CD4-positive, CD25-positive, alpha-beta regulatory T cell (primary cell): ENCODE measurements at regions not wholly inside any gene's neighbourhood (a gene's known extent, or its start where the extent isn't known, plus 50 kb on each side); places are given as distances from the start of the nearest gene placed in this dataset.
"Not testable (repeated sequence)": the region's sequence is repeated elsewhere in the genome, so short reads cannot be mapped to it uniquely, and the experiment has no call there.

ENCODE experiments used
- ATAC-seq, 2 donors: fragments of 150-1000 bp; cut with Tn5 transposase; one replicate each; pipeline ENCODE4 v1.10.0; 2021; ENCODE audit warnings: low read depth in 2 of 2, moderate number of reproducible peaks in 2 of 2, moderate library complexity in 1 of 2
- DNase-seq, 3 donors: peaks; one replicate each; pipeline versions ENCODE4 v3.0.0 to v3.0.0-alpha.2; 2012 to 2022; ENCODE audit warnings: mixed read lengths in 1 of 3
- H3K27ac ChIP-seq: one replicate; pipeline ENCODE4 v1.7.0; 2013; ENCODE audit warnings: mild to moderate bottlenecking, low read length; ENCODE audit not compliant: insufficient read depth, poor library complexity, severe bottlenecking
- H3K27me3 ChIP-seq: one replicate; pipeline ENCODE4 v1.7.0; 2013; ENCODE audit warnings: low read length; ENCODE audit not compliant: control insufficient read depth, insufficient read depth
- H3K36me3 ChIP-seq: one replicate; pipeline ENCODE4 v1.7.0; 2013; ENCODE audit warnings: mild to moderate bottlenecking, low read length, moderate library complexity; ENCODE audit not compliant: control insufficient read depth, insufficient read depth
- H3K4me1 ChIP-seq: 2 replicates; pipeline ENCODE4 v1.7.0; 2013; ENCODE audit warnings: mild to moderate bottlenecking, low read length; ENCODE audit not compliant: insufficient read depth, control insufficient read depth, poor library complexity, severe bottlenecking
- H3K4me3 ChIP-seq: one replicate; pipeline ENCODE4 v1.7.0; 2013; ENCODE audit warnings: low read depth, mild to moderate bottlenecking, low read length, moderate library complexity
- H3K9me3 ChIP-seq, 2 experiments: 1 replicate in 1 of 2; 2 replicates in 1 of 2; pipeline ENCODE4 v1.7.0; 2013; ENCODE audit warnings: low read length in 2 of 2, mild to moderate bottlenecking in 1 of 2, moderate library complexity in 1 of 2; ENCODE audit not compliant: control insufficient read depth in 2 of 2
- H3K27ac Mint-ChIP-seq, 3 donors: one replicate each; pipeline ENCODE4 v1.8.0; 2020 to 2022; ENCODE audit warnings: mild to moderate bottlenecking in 3 of 3, mixed read lengths in 3 of 3, moderate library complexity in 2 of 3
- H3K27me3 Mint-ChIP-seq: one replicate; pipeline ENCODE4 v1.8.0; 2022; ENCODE audit warnings: mild to moderate bottlenecking, mixed read lengths
- H3K36me3 Mint-ChIP-seq: one replicate; pipeline ENCODE4 v1.8.0; 2020; ENCODE audit warnings: mixed read lengths
- H3K4me1 Mint-ChIP-seq, 4 donors: one replicate each; pipeline ENCODE4 v1.8.0; 2020 to 2022; ENCODE audit warnings: mixed read lengths in 4 of 4, mild to moderate bottlenecking in 1 of 4
- H3K4me3 Mint-ChIP-seq, 4 donors: one replicate each; pipeline ENCODE4 v1.8.0; 2020 to 2022; ENCODE audit warnings: mild to moderate bottlenecking in 4 of 4, mixed read lengths in 4 of 4, moderate library complexity in 3 of 4
- H3K9me3 Mint-ChIP-seq, 7 donors: one replicate each; pipeline ENCODE4 v1.8.0; 2020 to 2022; ENCODE audit warnings: mixed read lengths in 7 of 7, mild to moderate bottlenecking in 3 of 7, moderate library complexity in 2 of 7

DNA sequence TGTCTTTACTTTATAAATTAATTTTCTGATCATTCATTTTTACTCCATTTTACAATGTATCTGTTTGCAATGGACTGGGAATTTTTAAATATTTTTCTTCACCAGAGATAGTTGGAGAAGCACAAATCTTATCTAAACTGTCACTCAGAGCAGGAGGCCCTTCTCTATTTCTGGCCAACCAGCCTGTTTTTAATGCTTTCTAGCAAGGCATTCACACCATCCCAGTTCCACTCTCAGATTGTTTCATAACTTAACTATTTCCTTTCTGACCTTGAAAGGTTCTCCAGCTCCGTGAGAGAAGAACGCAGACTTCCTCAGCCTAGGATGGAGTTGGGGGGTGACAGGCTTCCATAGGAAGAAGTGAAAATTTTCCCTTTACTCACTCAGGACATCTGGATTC is 155.8 kb downstream of the SKIDA1 start:
- Mint-ChIP-seq H3K36me3 (no peaks in the 10 kb centered on the region), H3K4me3 (no peak overlapping the region), H3K27ac (no peak overlapping the region), H3K4me1 (peaks cover 0 to 14% (median under 1%) of the 10 kb centered on the region in 4 donors), H3K27me3 (no peaks in the 10 kb centered on the region), H3K9me3 (no peaks in the 10 kb centered on the region)
- H3K36me3 ChIP-seq, result no peaks in the 10 kb centered on the region
- H3K27ac ChIP-seq, result no peak overlapping the region
- H3K4me1 ChIP-seq, result no peaks in the 10 kb centered on the region
- no peak for ATAC-seq
- H3K9me3 ChIP-seq, result no peaks in the 10 kb centered on the region
- H3K27me3 ChIP-seq, result no peaks in the 10 kb centered on the region
- no peak for DNase-seq
- H3K4me3 ChIP-seq, result no peak overlapping the region

DNA sequence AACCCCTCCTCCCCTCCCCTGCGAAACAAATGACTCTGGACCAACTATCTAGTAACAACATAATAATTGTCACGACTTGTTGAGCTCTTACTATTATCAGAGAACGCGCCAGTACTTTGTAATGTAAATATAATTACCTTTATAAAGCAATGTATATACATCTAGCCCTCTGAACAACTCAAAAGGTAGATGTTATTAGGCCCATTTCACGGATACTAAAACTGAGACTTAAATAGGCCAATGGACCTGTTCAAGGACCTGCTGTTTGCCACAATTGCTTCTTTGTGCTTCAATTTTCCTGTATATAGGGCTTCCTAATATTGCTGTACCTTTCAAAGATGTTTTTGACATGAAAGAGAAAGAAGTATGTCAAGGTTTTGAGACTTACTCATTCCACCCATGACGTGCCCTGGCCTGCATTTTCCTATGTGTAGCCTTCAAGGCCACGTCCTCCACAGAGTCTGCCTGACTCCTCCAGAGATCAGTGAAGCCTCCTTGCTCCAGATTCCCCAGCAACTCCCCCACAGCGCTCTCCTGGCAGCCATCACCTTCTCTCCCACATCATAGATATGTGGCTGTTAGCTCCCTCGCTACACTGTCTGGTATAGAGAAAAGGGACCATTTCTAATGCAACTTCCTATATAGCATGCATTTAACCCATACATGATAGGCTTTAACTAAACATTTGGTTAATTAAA is 156.6 kb downstream of the SKIDA1 start:
- Mint-ChIP-seq H3K4me1 (peaks cover 0 to 12% (median 0%) of the 10 kb centered on the region in 4 donors), H3K27me3 (no peaks in the 10 kb centered on the region), H3K36me3 (no peaks in the 10 kb centered on the region), H3K27ac (no peak overlapping the region), H3K9me3 (no peaks in the 10 kb centered on the region), H3K4me3 (no peak overlapping the region)
- Histone ChIP-seq H3K4me1 (no peaks in the 10 kb centered on the region), H3K27ac (no peak overlapping the region), H3K9me3 (no peaks in the 10 kb centered on the region), H3K27me3 (no peaks in the 10 kb centered on the region), H3K4me3 (no peak overlapping the region), H3K36me3 (no peaks in the 10 kb centered on the region)
- DNase-seq (no peak), ATAC-seq (no peak)

DNA sequence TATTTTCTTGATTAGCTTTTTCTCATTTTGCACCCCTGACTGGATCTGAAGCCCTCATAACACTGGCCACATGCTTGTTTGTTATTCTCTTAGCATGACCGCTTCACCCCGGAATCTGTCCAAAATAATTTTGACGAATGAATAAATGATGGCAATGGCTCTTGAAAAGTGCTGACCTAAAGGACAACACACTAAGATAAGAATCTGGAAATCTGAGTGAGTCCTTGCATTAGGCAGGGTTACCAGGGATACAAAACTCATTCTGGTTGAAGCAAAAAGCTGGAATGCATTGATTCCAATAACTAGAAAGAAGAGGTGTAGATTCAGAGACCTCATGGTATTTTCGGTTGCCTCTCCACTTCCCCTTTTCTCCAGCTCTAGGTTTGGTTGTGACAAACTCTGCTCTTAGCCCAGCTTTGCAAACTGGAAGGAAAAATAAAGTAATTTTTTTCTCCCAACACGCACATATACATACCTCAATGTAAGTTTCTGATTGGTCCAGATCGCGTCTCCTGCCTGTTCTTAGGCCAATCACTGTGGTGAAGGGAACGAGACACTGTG is 157.4 kb downstream of the SKIDA1 start:
- Mint-ChIP-seq H3K4me3 (no peak overlapping the region), H3K27ac (no peak overlapping the region), H3K36me3 (no peaks in the 10 kb centered on the region), H3K27me3 (no peaks in the 10 kb centered on the region), H3K4me1 (peaks cover 0 to 9% (median 0%) of the 10 kb centered on the region in 4 donors), H3K9me3 (no peaks in the 10 kb centered on the region)
- no peaks in the 10 kb centered on the region for H3K4me1 ChIP-seq
- DNase-seq (no peak), ATAC-seq (no peak)
- no peaks in the 10 kb centered on the region for H3K27me3 ChIP-seq
- no peaks in the 10 kb centered on the region for H3K9me3 ChIP-seq
- H3K36me3 ChIP-seq, result no peaks in the 10 kb centered on the region
- H3K27ac ChIP-seq, result no peak overlapping the region
- no peak overlapping the region for H3K4me3 ChIP-seq

DNA sequence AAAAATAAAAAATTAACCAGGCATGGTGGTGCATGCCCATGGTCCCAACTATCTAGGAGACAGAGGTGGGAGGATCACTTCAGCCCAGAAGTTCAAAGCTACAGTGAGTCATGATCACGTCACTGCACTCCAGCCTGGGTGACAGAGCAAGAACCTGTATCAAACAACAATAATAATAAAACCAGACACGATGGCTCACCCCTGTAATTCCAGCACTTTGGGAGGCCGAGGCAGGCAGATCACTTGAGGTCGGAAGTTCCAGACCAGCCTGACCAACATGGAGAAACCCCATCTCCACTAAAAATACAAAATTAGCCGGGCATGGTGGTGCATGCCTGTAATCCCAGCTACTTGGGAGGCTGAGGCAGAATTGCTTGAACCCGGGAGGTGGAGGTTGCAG is 159.4 kb downstream of the SKIDA1 start:
- not testable (repeated sequence) for H3K27ac Mint-ChIP-seq, H3K27me3 Mint-ChIP-seq, H3K4me3 Mint-ChIP-seq, H3K27ac ChIP-seq, H3K36me3 ChIP-seq, H3K4me1 ChIP-seq, ATAC-seq, H3K4me1 Mint-ChIP-seq, H3K9me3 Mint-ChIP-seq, H3K4me3 ChIP-seq, H3K36me3 Mint-ChIP-seq, DNase-seq, H3K9me3 ChIP-seq, H3K27me3 ChIP-seq

DNA sequence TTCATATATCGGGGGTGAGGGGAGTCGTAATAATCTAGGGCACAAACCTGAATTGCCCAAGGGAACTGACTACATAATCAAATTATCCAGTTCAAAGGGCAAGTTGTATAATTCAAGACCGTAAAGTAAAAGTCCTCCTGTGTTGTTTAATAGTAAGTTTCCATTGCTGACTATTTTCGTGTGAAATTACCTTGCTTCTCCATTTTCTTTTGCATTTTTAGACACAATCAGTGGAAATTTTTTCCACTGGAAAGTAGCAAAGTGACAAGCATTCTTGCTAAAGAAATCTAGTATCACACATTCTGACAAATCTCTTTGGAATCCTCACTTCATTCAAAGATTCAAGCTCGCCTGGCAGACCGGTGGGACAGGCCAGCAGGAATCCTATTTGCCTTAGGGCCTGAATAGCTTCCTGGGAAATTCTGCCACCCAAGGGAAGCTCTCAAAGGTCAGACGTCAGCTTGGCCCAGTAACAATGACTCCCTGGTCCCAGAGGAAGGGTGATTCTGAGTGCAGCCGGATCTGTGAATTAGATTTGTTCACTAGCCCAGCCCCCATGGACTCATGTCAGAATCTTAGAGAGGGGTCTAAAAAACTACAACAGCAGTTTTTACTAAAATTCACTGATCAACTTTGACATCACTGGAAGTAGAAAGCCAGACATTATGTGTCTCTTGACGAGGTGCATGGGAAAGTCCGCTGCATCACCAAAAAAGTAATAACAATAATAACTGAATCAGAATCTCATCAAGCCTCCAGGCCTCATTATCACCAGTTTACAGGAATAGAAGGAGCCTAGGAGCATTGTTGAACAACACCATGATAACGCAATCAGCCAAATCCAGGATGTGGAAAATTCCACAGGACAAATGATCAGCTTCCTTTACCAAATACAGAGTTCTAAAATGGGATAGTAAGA is 161.0 kb downstream of the SKIDA1 start:
- H3K36me3 Mint-ChIP-seq, result no peaks in the 10 kb centered on the region
- H3K27ac Mint-ChIP-seq, result no peak overlapping the region
- Histone ChIP-seq H3K4me3 (no peak overlapping the region), H3K9me3 (no peaks in the 10 kb centered on the region), H3K4me1 (no peaks in the 10 kb centered on the region), H3K36me3 (no peaks in the 10 kb centered on the region), H3K27ac (no peak overlapping the region), H3K27me3 (no peaks in the 10 kb centered on the region)
- H3K4me1 Mint-ChIP-seq, result no peaks in the 10 kb centered on the region
- H3K27me3 Mint-ChIP-seq, result no peaks in the 10 kb centered on the region
- no peak for DNase-seq
- H3K9me3 Mint-ChIP-seq, result no peaks in the 10 kb centered on the region
- H3K4me3 Mint-ChIP-seq, result no peak overlapping the region
- no peak for ATAC-seq

DNA sequence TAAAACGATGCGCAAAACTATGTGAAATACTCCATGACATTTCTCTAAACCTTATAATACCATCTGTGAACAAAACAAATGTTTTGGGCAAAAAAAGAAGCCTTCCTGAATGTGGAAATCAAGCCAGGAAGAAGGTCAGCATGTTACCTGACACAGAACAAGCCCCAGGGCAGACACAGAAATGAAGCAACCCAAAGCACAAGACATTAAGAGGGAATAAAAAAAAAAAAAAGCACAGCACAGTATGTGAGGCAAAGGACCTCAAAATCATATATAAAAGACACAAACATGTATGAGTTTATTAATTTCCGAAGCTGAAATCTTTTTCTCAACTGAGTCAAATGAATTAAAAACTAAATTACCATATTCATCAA is 161.8 kb downstream of the SKIDA1 start:
- H3K4me3 ChIP-seq, result no peak overlapping the region
- no peaks in the 10 kb centered on the region for H3K27me3 Mint-ChIP-seq
- no peaks in the 10 kb centered on the region for H3K4me1 ChIP-seq
- H3K4me3 Mint-ChIP-seq, result no peak overlapping the region
- ATAC-seq, result no peak
- DNase-seq, result no peak
- H3K4me1 Mint-ChIP-seq, result no peaks in the 10 kb centered on the region
- no peaks in the 10 kb centered on the region for H3K27me3 ChIP-seq
- no peaks in the 10 kb centered on the region for H3K36me3 Mint-ChIP-seq
- H3K9me3 ChIP-seq, result no peaks in the 10 kb centered on the region
- H3K27ac ChIP-seq, result no peak overlapping the region
- H3K36me3 ChIP-seq, result no peaks in the 10 kb centered on the region
- H3K9me3 Mint-ChIP-seq, result no peaks in the 10 kb centered on the region
- H3K27ac Mint-ChIP-seq, result no peak overlapping the region

DNA sequence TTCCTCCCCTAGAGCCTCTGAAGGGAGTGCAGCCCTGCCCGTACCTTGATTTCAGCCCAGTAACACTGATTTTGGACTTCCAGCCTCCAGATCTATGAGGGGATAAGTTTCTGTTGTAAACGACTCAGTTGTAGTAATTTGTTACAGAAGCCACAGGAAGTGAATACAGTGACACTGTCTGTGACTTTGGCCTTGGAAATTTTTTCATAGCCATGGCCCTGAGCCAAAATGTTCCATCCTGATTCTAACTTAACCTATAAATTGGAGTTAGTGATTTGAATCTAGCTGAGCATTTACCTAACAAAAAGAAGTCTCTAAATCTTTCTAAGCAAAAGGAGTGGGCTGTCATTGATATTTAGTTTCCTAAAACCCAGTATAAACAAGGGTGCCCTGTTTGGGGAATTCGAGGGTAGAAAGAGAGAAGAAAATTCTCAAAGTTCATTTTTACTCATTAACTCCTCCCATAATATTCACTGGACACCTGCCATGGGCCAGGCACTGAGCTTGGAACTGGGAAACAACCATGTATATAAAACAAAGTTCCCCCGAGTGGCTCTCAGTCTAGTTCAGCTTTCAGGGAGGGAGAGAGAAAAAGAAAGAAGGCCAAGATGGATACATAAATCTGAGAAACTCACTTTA is 162.3 kb downstream of the SKIDA1 start:
- ATAC-seq (no peak), DNase-seq (no peak)
- no peaks in the 10 kb centered on the region for H3K36me3 ChIP-seq
- Mint-ChIP-seq H3K27ac (no peak overlapping the region), H3K27me3 (no peaks in the 10 kb centered on the region), H3K4me3 (no peak overlapping the region), H3K4me1 (no peaks in the 10 kb centered on the region), H3K36me3 (no peaks in the 10 kb centered on the region), H3K9me3 (no peaks in the 10 kb centered on the region)
- no peak overlapping the region for H3K4me3 ChIP-seq
- H3K9me3 ChIP-seq, result no peaks in the 10 kb centered on the region
- H3K27me3 ChIP-seq, result no peaks in the 10 kb centered on the region
- H3K4me1 ChIP-seq, result no peaks in the 10 kb centered on the region
- no peak overlapping the region for H3K27ac ChIP-seq
